Iris pigment epithelial cell (primary cell): ENCODE measurements at regions not wholly inside any gene's neighbourhood (a gene's known extent, or its start where the extent isn't known, plus 50 kb on each side); places are given as distances from the start of the nearest gene placed in this dataset.
"Not testable (repeated sequence)": the region's sequence is repeated elsewhere in the genome, so short reads cannot be mapped to it uniquely, and the experiment has no call there.

ENCODE experiments used
- DNase-seq: peaks from one replicate; pipeline ENCODE4 v3.0.0-alpha.2; 2011; ENCODE audit warnings: low read depth

GRCh38 chr5:121485999-121486398 lies 365.7 kb upstream of the FTMT start:
- not testable (repeated sequence) for DNase-seq

DNA sequence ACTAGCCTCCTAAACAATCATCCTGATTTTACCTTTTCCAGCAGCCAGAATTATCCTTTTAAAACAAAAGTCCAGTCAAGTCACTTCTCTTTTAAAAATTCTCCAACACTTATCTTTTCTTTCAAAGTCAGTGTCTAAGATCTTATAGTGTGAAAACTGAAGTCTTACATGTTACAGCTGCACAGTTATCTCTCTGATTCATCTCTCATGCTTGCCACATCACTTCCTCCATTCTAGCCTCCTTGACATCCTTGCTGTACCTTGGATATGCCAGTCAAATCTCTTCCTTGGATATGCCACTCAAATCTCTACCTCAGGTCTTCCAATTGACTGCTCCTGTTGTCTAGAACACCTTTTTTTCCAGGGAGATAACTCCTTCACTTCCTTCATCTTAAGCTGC lies 361.7 kb upstream of the FTMT start:
- no peak for DNase-seq

- peak; percentile 30 for DNase-seq
These were observed 354.5 kb upstream of the FTMT start for GRCh38 chr5:121497176-121497575.

DNA sequence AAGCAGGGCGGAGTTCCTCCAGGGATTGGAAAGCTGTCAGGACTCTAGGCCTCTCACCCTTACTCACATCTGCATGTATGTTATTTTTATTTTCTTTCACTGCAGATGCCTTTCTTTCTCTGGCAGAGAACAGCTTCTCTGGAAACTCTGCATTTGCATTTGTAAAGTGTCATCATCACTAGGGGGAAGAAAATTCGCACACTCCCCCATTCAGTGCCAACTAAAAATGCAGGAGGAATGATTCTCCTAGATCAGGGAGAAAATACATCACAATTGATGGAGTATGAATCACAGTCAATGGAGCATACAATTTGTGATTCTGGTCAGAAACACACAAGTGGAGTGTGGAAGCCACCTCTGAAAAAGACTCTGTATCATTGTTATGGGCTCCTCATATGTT lies 351.4 kb upstream of the FTMT start:
- no peak for DNase-seq

- DNase-seq, result no peak
These were observed 348.4 kb upstream of the FTMT start for GRCh38 chr5:121503111-121503840.

GRCh38 chr5:121516997-121517396 lies 334.7 kb upstream of the FTMT start:
- DNase-seq, result no peak

GRCh38 chr5:121525706-121526105 lies 326.0 kb upstream of the FTMT start:
- DNase-seq, result peak; percentile 23

GRCh38 chr5:121526908-121527307 lies 324.8 kb upstream of the FTMT start:
- DNase-seq, result no peak

- no peak for DNase-seq
These were observed 317.9 kb upstream of the FTMT start for GRCh38 chr5:121533814-121534213.

DNA sequence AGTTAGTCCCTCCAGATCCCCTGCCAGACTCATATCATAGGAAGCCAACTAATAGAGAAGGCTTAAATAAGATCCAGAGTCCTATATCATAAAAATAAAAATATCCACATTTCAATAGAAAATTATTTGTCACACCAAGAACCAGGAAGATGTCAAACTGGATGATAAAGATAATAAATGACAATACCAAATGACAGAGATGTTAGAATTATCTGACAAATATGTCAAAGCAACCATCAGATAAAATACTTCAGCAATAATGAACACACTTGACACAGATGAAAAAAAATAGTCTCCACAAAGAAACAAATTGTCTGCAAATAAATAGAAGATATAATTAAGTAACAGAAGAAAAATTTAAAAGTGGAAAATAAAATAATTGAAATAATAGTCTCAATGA lies 300.7 kb upstream of the FTMT start:
- no peak for DNase-seq

DNA sequence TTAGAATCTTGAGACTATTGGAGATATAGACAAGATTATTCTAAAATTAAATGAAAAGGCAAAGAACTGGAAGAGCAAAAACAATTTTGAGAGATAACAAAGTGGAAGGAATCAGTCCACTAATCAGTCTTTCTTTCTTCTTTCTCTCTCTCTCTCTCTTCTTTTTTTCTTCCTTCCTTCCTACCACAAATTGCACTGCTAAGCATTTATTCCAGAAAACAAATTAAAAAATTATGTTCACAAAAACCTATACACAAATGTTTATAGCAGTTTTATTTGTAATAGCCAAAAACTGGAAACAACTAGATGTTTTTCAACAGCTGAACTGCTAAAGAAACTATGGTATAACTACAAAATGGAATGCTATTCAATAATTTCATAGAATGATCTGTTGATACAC lies 291.9 kb upstream of the FTMT start:
- no peak for DNase-seq

- peak; percentile 12 for DNase-seq
These were observed 279.6 kb upstream of the FTMT start for GRCh38 chr5:121572061-121572460.

GRCh38 chr5:121573721-121574382 lies 277.8 kb upstream of the FTMT start:
- DNase-seq, result no peak

DNA sequence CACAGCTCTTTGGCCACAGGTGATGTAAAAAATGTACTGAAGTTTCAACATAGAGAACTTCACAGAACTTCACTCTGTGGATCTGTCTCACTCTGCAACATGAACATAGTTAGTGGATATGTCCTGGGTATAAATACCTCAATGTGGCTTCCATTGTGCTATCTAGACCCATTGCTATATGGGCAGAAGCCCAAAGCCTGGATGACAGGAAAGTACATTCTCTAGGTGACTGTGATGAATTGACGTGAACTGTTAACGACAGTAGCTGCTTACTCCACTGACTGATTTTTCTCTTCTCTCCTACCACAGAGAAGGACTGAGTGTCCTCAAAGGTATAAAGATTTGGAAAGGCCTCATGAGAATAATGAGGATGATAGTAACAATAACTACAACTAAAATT lies 270.1 kb upstream of the FTMT start:
- no peak for DNase-seq

- no peak for DNase-seq
These were observed 254.8 kb upstream of the FTMT start for GRCh38 chr5:121596882-121597281.

DNA sequence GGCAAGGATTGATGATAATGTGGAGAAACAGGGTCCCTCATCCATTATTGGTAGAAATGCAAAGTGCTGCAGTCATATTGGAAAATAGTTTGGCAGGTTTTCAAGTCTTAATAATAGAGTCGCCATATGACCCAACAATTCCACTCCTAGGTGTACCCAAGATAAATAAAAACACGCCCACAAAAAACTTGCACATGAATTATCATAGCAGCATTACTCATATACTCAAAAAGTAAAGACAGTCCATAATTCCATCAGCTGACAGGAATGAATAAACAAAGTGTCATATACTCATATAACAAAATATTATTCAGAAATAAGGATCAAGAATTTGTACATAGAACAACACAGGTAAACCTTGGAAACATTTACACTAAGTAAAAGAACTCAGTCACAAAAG lies 242.9 kb upstream of the FTMT start:
- no peak for DNase-seq

DNA sequence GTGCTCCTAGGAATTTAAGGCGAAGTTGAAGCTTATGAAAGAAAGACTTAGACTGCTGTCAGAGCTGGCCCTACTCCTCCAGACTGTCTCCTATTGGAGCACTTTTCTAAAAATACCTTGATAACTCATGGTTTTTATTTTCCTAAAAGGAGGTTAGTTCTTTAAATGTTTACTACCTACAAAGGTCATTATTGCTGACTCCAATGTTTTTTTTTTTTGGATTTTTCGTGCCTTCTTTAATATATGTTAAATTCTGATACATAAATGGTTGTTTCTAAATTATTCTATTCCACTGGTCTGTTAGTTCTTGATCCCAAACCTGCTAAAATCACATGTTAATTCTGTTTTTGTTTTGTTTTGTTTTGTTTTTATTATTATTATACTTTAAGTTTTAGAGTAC lies 227.6 kb upstream of the FTMT start:
- no peak for DNase-seq

- DNase-seq, result no peak
These were observed 222.9 kb upstream of the FTMT start for GRCh38 chr5:121628783-121629182.

DNA sequence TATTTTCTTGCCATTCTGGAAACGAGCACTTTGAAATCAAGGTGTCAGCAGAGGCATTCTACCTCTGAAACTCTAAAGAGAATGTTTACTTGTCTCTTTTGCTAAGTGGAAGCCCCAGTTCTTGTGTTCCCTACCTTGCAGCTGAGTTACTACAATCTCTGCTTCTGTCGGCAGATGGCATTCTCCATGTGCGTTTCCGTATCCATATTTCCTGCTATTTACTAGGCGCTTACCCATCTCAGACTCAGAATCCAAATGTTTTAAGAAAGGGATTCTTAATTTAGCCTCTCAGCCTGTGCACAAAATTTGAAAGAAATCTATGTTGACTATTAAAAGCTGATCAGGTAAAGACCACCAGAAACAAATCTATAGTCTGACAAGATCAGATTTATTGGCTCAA lies 221.3 kb upstream of the FTMT start:
- peak; percentile 7 for DNase-seq

DNA sequence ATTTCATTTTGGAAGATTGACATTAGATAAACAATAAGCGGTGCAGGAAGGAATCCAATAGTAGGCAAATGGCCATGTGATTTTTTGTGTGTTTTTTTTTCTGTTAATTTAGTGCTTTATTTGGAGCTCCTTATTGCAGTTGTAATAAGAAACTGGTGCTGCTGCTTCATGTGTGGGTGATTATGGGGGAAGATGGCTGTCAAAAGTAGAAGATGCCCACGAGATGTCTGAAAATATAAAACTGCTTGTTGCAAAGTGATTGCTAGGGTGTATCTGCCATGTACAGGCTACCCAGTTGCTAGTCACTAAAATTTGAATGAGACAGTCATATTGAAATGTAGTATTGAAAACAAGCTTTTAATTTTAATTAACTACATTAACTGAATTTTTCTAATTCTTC lies 216.7 kb upstream of the FTMT start:
- no peak for DNase-seq

DNA sequence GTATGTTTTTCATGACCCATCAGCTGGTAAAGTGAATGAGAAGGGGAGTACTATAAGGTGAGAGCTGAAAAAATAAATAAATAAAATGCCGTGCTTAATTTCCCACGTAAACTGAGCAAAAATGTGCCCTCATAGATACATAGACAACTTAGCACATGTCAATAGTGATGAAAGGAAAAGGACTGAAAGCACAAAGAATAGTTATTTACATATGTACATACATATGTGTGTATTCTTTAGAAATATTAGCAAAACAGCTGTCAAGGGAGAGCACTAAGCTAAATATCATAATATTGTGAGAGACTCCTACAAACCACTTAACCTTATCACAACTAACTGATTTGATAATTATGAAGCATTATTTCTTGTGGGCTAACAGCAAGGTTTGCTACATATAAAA lies 213.6 kb upstream of the FTMT start:
- no peak for DNase-seq

DNA sequence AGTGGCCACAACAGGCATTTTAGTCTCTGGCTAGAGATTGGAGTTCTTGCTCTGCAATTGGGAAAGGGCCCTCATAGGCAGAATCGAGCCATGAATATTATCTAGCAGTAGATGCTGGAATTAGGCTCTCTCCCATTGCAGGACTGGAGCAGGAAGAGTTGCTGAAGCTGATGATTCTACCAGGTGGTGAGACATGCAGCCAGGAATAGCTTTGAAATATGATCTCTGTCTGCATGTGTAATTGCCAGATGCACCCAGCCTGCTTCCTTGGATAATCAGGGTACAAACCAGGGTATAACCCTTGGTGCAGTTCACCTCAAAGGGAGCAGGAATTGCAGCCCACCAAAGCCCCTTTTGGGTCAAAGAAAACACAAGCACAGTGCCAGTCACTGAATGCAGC lies 211.4 kb upstream of the FTMT start:
- DNase-seq, result no peak

DNA sequence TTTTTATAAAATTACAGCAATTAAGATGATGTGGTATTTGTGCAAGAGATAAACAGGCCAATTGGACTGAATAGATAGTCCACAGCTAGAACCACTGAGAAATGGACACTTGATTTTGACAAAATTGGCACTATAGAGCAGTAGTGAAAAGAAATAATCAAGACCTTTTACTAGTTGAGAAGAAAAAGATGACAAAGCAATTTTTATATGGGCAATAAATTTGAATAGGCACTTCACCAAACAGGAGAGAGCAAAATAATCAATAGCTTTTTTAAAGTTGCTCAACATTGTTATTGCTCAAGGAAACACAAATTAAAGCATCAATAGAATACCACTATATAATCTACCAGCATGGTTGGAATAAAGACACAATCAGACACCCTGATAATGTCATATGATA lies 193.5 kb upstream of the FTMT start:
- no peak for DNase-seq

DNA sequence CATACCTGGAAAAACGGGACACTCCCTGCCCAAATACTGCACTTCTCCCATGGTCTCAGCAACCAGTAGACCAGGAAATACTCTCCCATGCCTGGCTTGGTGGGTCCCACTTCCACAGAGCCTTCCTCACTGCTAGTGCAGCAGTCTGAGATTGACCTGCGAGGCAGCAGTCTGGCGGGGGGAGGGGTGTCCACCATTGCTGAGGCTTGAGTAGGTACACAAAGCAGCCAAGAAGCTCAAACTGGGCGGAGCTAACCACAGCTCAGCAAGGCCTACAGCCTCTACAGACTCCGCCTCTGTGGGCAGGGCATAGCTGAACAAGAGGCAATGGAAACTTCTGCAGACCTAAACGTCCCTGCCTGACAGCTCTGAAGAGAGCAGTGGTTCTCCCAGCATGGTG lies 191.5 kb upstream of the FTMT start:
- no peak for DNase-seq
